ENCODE measurements at regions not wholly inside any gene's neighbourhood (a gene's known extent, or its start where the extent isn't known, plus 50 kb on each side); places are given as distances from the start of the nearest gene placed in this dataset.

DNA sequence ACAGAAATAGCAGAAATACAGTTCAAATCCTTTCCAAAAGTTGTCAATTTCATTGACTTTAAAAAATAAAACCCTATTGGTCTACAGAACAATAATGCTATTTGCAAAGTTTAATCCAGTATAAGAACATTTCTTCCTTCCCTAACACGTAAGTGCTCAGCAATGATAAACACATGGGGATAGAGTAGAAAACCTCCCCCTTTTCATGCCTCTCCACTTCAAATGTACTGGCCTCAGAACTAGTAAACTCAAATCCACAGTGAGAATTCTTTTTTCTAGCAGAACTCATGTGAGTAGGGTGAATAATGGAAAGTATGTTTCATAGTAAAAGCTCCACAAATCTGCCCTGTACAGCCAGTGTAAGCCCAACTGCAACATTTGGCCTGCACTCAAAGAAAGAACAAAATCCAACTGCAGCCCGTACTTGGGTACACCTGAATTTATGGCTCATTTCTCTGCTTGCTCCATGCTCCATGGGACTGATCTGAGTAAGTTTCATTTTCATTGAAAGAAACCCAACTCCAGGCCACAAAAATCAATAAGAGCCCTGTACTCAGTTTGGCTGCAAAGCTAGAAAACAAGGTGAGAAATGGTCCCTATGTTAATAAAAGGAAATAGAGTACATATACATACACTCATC is 115.0 kb upstream of the RMDN2 start:
- CTCF ChIA-PET: interaction anchor here (1.2 kb wide), 1 partner anchor 395 kb away, joined by 4 read pairs; no protein-coding TSS in a partner anchor
- no peak overlapping the region for H3K27ac Mint-ChIP-seq
- POLR2A ChIA-PET: no interaction called here
- no peak for DNase-seq
- no peaks in the 10 kb centered on the region for H3K4me1 Mint-ChIP-seq
- no peaks in the 10 kb centered on the region for H3K36me3 Mint-ChIP-seq (ENCODE audit: low read depth)
- H3K9me3 Mint-ChIP-seq: peaks cover 3% of the 10 kb centered on the region
- H3K27me3 Mint-ChIP-seq: peaks cover 3% of the 10 kb centered on the region
- H3K4me3 Mint-ChIP-seq: no peak overlapping the region

DNA sequence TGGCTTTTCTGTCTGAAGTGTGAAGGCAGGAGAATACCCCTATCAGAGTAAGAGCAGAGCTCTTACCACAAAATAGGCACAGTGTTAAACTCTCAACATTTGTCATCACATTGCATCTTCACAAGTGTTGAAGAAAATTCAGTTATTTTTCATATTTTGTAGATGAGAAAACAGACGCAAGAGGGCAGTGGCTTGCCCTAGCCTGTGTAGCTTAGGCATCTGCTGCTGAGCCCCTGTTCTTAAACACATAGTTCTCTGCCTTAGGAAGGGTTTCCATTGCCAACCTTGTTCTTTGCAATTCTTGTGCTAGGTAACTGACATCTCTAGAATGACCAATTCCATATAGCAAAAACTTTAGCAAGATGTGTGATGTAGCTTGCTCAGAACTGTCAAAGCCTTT is 112.7 kb upstream of the RMDN2 start:
- ChIA-PET CTCF (interaction anchor here (1.2 to 1.7 kb wide), 2 partner anchors 12 to 42 kb away, joined by 3 read pairs; no protein-coding TSS in a partner anchor), POLR2A (no interaction called here)
- no peak overlapping the region for H3K27ac Mint-ChIP-seq
- no peaks in the 10 kb centered on the region for H3K27me3 Mint-ChIP-seq
- no peak overlapping the region for H3K4me3 Mint-ChIP-seq
- H3K9me3 Mint-ChIP-seq: peaks cover 3% of the 10 kb centered on the region
- no peak for DNase-seq
- H3K36me3 Mint-ChIP-seq (ENCODE audit: low read depth): no peaks in the 10 kb centered on the region
- H3K4me1 Mint-ChIP-seq: no peaks in the 10 kb centered on the region

DNA sequence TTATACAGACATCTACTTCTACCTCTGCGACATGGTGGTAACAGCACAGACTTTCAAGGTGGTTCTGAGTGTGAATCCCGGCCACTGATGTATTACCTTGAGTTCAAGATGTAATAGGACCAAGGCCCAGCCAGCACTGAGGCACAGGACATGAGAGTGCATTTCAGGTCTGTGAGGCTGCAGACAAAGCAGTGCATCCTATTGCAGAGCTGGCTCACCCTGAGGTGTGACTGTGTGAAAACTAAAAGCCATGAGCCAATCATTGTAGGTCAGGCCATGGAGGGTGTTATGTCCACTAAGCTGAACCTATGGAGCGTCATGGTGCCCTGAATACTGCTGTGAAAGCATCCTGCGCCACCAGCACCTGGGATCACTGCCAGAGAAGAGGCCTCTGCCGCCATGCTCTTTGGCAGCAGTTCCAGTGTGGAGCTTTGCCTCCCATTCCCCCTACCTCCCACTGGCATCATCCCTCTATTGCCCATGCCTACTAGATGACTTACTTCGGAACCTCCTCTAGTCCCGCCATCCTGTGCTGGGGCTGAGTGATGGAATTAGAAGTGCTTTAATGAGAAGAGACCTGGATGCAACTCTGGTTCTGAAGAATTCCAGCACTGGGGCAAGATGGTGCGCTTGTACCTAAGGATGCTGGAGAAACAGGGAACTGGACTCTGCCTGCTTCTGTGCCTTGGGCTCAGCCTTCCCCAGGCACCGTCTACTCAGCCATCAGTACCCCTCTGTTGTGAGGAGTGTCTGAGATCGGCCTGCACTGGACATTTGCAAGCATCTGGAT is 112.0 kb upstream of the RMDN2 start:
- Mint-ChIP-seq H3K9me3 (peaks cover 3% of the 10 kb centered on the region), H3K36me3 (ENCODE audit: low read depth) (no peaks in the 10 kb centered on the region), H3K27ac (no peak overlapping the region), H3K4me3 (no peak overlapping the region), H3K27me3 (no peaks in the 10 kb centered on the region), H3K4me1 (no peaks in the 10 kb centered on the region)
- CTCF ChIA-PET: interaction anchor here (1.2 to 1.7 kb wide), 2 partner anchors 11 to 41 kb away, joined by 3 read pairs; no protein-coding TSS in a partner anchor
- POLR2A ChIA-PET: no interaction called here
- no peak for DNase-seq

DNA sequence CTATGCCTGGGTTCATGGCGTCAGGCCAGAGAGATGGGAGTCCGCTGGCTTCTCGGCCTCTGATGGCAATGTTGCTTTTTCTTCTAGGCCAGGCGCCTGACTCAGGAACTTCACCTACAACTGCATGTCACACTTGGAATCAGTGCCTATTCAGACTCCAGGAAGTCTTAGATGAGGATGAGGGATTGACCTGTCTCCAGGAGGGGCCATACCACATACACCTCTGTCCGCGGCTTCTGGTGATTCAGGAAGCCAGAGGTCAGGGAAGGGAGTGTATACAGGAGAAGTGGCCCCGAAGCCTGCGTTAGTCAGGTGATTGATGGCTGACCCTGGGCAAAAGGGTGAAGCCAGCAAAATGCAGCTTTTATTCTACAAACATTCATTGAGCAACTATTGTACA is 109.1 kb upstream of the RMDN2 start:
- POLR2A ChIA-PET: no interaction called here
- no peak for DNase-seq
- H3K4me3 Mint-ChIP-seq: no peak overlapping the region
- no peaks in the 10 kb centered on the region for H3K4me1 Mint-ChIP-seq
- H3K36me3 Mint-ChIP-seq (ENCODE audit: low read depth): no peaks in the 10 kb centered on the region
- H3K27me3 Mint-ChIP-seq: no peaks in the 10 kb centered on the region
- H3K27ac Mint-ChIP-seq: no peak overlapping the region
- CTCF ChIA-PET: interaction anchor here (0.6 to 1.3 kb wide), 2 partner anchors 47 to 51 kb away, joined by 3 read pairs; no protein-coding TSS in a partner anchor
- peaks cover 6% of the 10 kb centered on the region for H3K9me3 Mint-ChIP-seq

DNA sequence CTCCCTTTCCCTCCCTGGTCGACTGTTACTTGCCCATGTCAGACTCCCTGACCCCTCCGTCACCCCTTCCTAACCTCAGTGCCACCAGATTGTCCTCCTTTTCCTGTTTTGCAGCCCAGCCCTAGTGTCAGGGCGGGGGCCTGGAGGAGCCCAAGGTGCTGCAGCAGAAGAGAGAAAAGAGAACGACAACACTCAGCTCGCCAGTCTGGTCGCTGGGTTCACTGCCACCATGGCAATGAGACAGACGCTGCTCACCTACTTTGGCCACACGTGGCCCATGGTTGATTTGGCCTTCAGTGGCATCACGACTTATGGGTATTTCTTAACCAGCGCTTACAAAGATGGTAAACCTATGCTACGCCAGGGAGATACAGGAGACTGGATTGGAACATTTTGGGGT is 108.4 kb upstream of the RMDN2 start:
- ChIA-PET POLR2A (no interaction called here), CTCF (interaction anchor here (1.3 kb wide), 1 partner anchor 47 kb away, joined by 3 read pairs; no protein-coding TSS in a partner anchor)
- no peak for DNase-seq
- Mint-ChIP-seq H3K4me1 (no peaks in the 10 kb centered on the region), H3K36me3 (ENCODE audit: low read depth) (no peaks in the 10 kb centered on the region), H3K4me3 (no peak overlapping the region), H3K9me3 (peaks cover 6% of the 10 kb centered on the region), H3K27me3 (no peaks in the 10 kb centered on the region), H3K27ac (no peak overlapping the region)

DNA sequence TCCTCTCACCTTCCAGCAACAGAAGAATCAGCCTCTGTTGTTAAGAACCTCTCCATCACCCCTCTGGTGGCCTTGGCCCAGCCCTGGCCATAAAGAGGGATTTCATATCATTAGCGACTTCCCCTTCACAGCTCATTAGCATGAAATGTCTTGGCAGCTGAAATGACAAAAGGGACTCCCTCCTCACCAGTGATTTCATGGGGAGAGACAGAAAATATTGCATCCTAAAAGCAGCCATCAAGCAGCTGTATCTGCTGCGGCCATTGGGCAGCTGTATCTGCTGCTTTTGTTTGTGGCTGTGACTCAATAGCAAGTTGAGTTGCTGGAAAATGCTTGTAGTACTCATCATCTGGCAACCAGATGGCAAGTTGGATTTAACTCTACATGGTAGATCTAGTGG is 105.9 kb upstream of the RMDN2 start:
- no peak overlapping the region for H3K4me3 Mint-ChIP-seq
- H3K9me3 Mint-ChIP-seq: peaks cover 6% of the 10 kb centered on the region
- DNase-seq: no peak
- H3K27ac Mint-ChIP-seq: no peak overlapping the region
- H3K27me3 Mint-ChIP-seq: no peaks in the 10 kb centered on the region
- ChIA-PET POLR2A (no interaction called here), CTCF (interaction anchor here (2.0 kb wide), 1 partner anchor 36 kb away, joined by 7 read pairs; no protein-coding TSS in a partner anchor)
- no peaks in the 10 kb centered on the region for H3K36me3 Mint-ChIP-seq (ENCODE audit: low read depth)
- peaks cover 9% of the 10 kb centered on the region for H3K4me1 Mint-ChIP-seq

DNA sequence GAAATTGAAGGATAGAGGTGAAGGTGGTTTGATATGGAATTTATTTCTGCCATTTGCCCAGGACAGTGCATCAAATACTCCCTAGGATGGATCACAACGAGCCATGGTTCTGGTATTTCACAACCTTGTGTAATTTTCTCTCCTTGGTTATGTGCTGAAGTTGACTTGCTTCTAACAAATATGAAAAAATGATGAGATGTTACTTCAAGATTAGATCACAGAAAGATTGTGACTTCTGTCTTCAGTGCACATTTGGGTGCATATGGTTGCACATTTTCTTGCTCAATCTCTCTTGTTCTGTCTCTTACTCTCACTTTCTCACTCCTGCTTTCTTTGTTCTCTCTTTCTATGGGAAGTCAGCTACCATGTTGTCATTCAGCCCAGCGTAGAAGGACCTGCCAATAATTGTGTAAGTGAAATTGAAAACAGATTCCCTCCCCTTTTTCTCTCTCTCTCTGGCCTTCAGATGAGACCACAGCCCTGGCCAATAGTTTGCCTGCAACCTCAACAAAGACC is 104.6 kb upstream of the RMDN2 start:
- ChIA-PET POLR2A (no interaction called here), CTCF (no interaction called here)
- H3K9me3 Mint-ChIP-seq: peaks cover 6% of the 10 kb centered on the region
- H3K4me1 Mint-ChIP-seq: peaks cover 9% of the 10 kb centered on the region
- H3K27ac Mint-ChIP-seq: no peak overlapping the region
- no peak overlapping the region for H3K4me3 Mint-ChIP-seq
- DNase-seq: no peak
- no peaks in the 10 kb centered on the region for H3K27me3 Mint-ChIP-seq
- no peaks in the 10 kb centered on the region for H3K36me3 Mint-ChIP-seq (ENCODE audit: low read depth)

DNA sequence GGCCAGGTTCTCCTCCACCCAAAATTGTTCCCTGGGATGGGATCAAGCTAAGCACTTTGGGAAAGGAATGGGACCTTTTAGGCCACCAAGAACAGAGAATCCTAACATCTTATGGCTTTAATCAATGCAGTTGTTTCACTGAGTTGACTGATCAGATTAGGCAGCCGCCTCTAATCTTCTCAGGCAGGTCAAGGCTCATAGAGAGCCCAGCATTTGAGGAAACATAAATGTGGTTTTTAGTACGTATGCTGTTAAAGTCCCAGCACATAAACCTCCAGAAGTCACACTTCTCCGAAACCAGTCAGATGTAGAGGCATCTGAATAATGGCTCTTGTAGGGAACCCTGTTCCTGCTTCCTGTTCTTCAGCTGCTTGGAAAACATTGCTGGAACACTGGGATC is 99.5 kb upstream of the RMDN2 start:
- peaks cover 16% of the 10 kb centered on the region for H3K4me1 Mint-ChIP-seq
- H3K27me3 Mint-ChIP-seq: no peaks in the 10 kb centered on the region
- H3K4me3 Mint-ChIP-seq: no peak overlapping the region
- ChIA-PET POLR2A (no interaction called here), CTCF (interaction anchor here (0.9 to 2.2 kb wide), 2 partner anchors 44 to 430 kb away, joined by 3 to 9 read pairs; no protein-coding TSS in a partner anchor)
- H3K27ac Mint-ChIP-seq: no peak overlapping the region
- no peaks in the 10 kb centered on the region for H3K36me3 Mint-ChIP-seq (ENCODE audit: low read depth)
- peaks cover 4% of the 10 kb centered on the region for H3K9me3 Mint-ChIP-seq
- DNase-seq: no peak

DNA sequence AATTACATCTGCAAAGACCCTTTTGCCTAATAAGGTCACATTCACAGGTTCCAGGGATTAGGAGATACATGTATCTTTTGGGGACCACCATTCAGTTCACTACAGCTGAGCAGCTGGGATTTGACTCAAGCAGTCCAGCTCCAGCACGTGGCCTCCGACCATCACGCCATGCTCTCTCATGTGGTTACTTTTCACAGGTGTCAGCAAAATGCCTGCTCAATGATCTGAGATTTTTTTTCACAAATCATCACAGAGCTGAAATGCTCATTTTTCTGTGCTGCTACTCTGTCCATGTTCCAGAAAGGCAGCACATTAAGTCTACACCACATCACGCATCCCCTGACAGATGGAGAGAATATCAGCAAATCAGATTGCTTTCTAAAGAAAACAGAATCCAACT is 98.5 kb upstream of the RMDN2 start:
- CTCF ChIA-PET: interaction anchor here (1.1 to 2.2 kb wide), 2 partner anchors 9 to 431 kb away, joined by 3 to 9 read pairs; no protein-coding TSS in a partner anchor
- no peak overlapping the region for H3K4me3 Mint-ChIP-seq
- peaks cover 16% of the 10 kb centered on the region for H3K4me1 Mint-ChIP-seq
- H3K27ac Mint-ChIP-seq: no peak overlapping the region
- DNase-seq: no peak
- POLR2A ChIA-PET: no interaction called here
- H3K27me3 Mint-ChIP-seq: no peaks in the 10 kb centered on the region
- no peaks in the 10 kb centered on the region for H3K9me3 Mint-ChIP-seq
- no peaks in the 10 kb centered on the region for H3K36me3 Mint-ChIP-seq (ENCODE audit: low read depth)

DNA sequence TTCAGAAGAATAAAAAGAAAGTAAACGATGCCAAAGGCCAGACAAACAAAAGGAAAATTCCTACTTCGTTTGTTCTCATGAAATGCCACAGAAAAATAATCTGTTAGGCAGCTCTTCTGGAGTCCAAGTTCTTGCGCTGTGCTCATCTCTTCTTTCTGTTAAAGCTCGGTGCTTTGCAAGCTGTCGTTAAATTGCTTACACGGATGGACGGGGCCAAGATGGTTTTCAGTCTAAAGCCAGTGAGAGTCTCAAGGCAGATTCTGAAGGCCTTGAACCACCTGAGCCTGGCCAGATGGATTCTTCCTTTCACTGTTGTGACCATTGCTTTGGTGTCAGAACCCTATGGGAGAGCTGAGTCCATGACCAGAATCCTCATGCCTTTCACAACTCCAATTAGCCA is 97.6 kb upstream of the RMDN2 start:
- H3K27me3 Mint-ChIP-seq: no peaks in the 10 kb centered on the region
- CTCF ChIA-PET: interaction anchor here (2.2 kb wide), 1 partner anchor 432 kb away, joined by 9 read pairs; no protein-coding TSS in a partner anchor
- no peaks in the 10 kb centered on the region for H3K9me3 Mint-ChIP-seq
- DNase-seq: no peak
- H3K4me1 Mint-ChIP-seq: peaks cover 16% of the 10 kb centered on the region
- no peak overlapping the region for H3K27ac Mint-ChIP-seq
- no peak overlapping the region for H3K4me3 Mint-ChIP-seq
- no peaks in the 10 kb centered on the region for H3K36me3 Mint-ChIP-seq (ENCODE audit: low read depth)
- POLR2A ChIA-PET: no interaction called here

DNA sequence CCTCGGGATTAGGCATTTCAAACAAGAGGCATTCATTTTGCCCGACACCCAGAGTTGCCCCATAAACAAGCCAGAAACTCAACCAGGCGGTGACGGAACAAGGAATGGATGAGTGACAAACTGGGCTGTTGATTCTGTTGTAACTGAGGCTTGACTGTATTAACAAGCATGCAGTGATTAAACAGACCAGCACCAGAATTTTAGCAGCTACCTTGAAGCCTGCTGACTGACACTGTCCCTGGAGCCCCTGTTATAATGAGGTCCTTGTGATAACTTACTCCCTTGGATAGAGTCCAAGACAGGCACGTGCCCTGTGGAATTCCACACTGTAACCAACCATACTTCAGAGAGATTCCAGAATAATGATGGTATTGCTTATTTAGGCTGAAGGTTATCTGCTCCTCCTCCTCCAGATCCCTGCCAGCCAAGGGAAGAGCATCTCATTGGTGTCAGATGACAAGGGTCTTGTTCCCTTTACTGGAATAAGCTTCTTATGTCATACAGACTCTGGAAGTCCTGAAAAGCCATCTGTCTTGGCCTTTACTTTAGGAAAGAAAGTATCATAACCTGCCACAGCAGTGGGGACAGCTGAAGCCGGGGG is 97.1 kb upstream of the RMDN2 start:
- ChIA-PET CTCF (interaction anchor here (2.2 kb wide), 1 partner anchor 432 kb away, joined by 9 read pairs; no protein-coding TSS in a partner anchor), POLR2A (no interaction called here)

DNA sequence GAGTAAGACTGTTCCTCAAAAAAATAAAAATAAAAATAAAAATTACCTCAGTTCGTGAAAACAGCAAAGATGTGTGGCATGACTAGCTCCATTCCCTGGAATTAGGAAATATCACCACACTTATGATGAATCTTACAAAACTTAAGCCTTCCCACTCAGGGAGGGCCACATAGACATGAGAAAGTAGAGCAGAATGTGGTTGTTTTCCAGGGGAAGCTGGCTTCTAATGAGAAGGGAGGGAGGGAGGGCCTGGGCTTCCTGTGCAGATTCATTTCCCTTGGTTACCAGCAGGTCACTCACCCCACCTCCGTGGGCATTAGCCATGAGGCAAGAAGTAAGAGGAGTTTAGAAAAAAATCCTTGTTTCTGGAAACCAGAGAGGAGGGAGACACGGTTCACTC is 95.9 kb upstream of the RMDN2 start:
- H3K27me3 Mint-ChIP-seq: no peaks in the 10 kb centered on the region
- no peak overlapping the region for H3K4me3 Mint-ChIP-seq
- H3K27ac Mint-ChIP-seq: no peak overlapping the region
- no peak for DNase-seq
- no peaks in the 10 kb centered on the region for H3K36me3 Mint-ChIP-seq (ENCODE audit: low read depth)
- no peaks in the 10 kb centered on the region for H3K9me3 Mint-ChIP-seq
- ChIA-PET POLR2A (no interaction called here), CTCF (no interaction called here)
- H3K4me1 Mint-ChIP-seq: peaks cover 6% of the 10 kb centered on the region

More for the DNA sequence above, 97.1 kb upstream of the RMDN2 start:
- no peaks in the 10 kb centered on the region for H3K9me3 Mint-ChIP-seq
- no peaks in the 10 kb centered on the region for H3K27me3 Mint-ChIP-seq
- H3K36me3 Mint-ChIP-seq (ENCODE audit: low read depth): no peaks in the 10 kb centered on the region
- H3K4me3 Mint-ChIP-seq: no peak overlapping the region
- no peak for DNase-seq
- no peak overlapping the region for H3K27ac Mint-ChIP-seq
- peaks cover 10% of the 10 kb centered on the region for H3K4me1 Mint-ChIP-seq

All from activated CD4-positive, alpha-beta T cell treated with anti-CD3 and anti-CD28 coated beads, Interleukin-2, amount 10 ng/mL, durations not matched to agents 7 days and 5 days (primary cell).